HUDEP-2 (cell line): ENCODE measurements at regions not wholly inside any gene's neighbourhood (a gene's known extent, or its start where the extent isn't known, plus 50 kb on each side); places are given as distances from the start of the nearest gene placed in this dataset.

ENCODE experiments used
- DNase-seq, 76 experiments: peaks; one replicate each; lab custom pipeline; 2025; ENCODE audit not compliant: unreplicated experiment in 76 of 76; lab: John Stamatoyannopoulos, UW

GRCh38 chr3:187968883-187969580 is 184.9 kb upstream of the LPP start:
- no peak for DNase-seq

- DNase-seq: no peak
Measured at GRCh38 chr3:187969581-187969950, 184.4 kb upstream of the LPP start.

GRCh38 chr3:187970106-187970505 is 183.9 kb upstream of the LPP start:
- no peak for DNase-seq

GRCh38 chr3:187971629-187972028 is 182.3 kb upstream of the LPP start:
- DNase-seq: no peak

GRCh38 chr3:187972454-187972853 is 181.5 kb upstream of the LPP start:
- DNase-seq: no peak

GRCh38 chr3:187973977-187974870 is 179.7 kb upstream of the LPP start:
- no peak for DNase-seq

GRCh38 chr3:187974871-187975271 is 179.1 kb upstream of the LPP start:
- no peak for DNase-seq

GRCh38 chr3:187975561-187976364 is 178.2 kb upstream of the LPP start:
- no peak for DNase-seq

- DNase-seq: no peak
Measured at GRCh38 chr3:187976365-187976900, 177.5 kb upstream of the LPP start.

GRCh38 chr3:187977659-187978058 is 176.3 kb upstream of the LPP start:
- DNase-seq: no peak

GRCh38 chr3:187978433-187979011 is 175.4 kb upstream of the LPP start:
- no peak for DNase-seq

- no peak for DNase-seq
Measured at GRCh38 chr3:187979564-187979963, 174.4 kb upstream of the LPP start.

GRCh38 chr3:187980861-187981260 is 173.1 kb upstream of the LPP start:
- no peak for DNase-seq

GRCh38 chr3:187982142-187982541 is 171.8 kb upstream of the LPP start:
- DNase-seq: no peak

- no peak for DNase-seq
Measured at GRCh38 chr3:187983484-187984124, 170.4 kb upstream of the LPP start.

GRCh38 chr3:187985647-187986046 is 168.3 kb upstream of the LPP start:
- no peak for DNase-seq

- DNase-seq: peak in 1 of 76 experiments; percentile 2
Measured at GRCh38 chr3:187986514-187986934, 167.4 kb upstream of the LPP start.

- no peak for DNase-seq
Measured at GRCh38 chr3:187987187-187987586, 166.8 kb upstream of the LPP start.

- no peak for DNase-seq
Measured at GRCh38 chr3:187987924-187988323, 166.0 kb upstream of the LPP start.

GRCh38 chr3:187989575-187990153 is 164.3 kb upstream of the LPP start:
- DNase-seq: no peak
